Stimulated activated naive CD8-positive, alpha-beta T cell treated with anti-CD3 and anti-CD28 coated beads, Interleukin-15, amount 100 ng/mL, for 72 hours (primary cell): ENCODE measurements at regions not wholly inside any gene's neighbourhood (a gene's known extent, or its start where the extent isn't known, plus 50 kb on each side); places are given as distances from the start of the nearest gene placed in this dataset.
A peak's percentile ranks its signal among the peaks of the same experiment; 100 is the strongest.
"Not testable (repeated sequence)": the region's sequence is repeated elsewhere in the genome, so short reads cannot be mapped to it uniquely, and the experiment has no call there.

ENCODE experiments used
- ATAC-seq: fragments of 150-1000 bp; cut with Tn5 transposase; 2 replicates; pipeline ENCODE4 v1.10.0; 2021; ENCODE audit warnings: mild to moderate bottlenecking, moderate library complexity
- DNase-seq, 2 donors: peaks; one replicate each; pipeline ENCODE4 v3.0.0; 2021 to 2022
- H3K27ac Mint-ChIP-seq, 2 donors: one replicate each; pipeline ENCODE4 v1.8.0; 2022; ENCODE audit warnings: mild to moderate bottlenecking in 2 of 2, mixed read lengths in 2 of 2, moderate library complexity in 2 of 2
- H3K27me3 Mint-ChIP-seq: one replicate; pipeline ENCODE4 v1.8.0; 2022; ENCODE audit warnings: mixed read lengths
- H3K4me1 Mint-ChIP-seq: one replicate; pipeline ENCODE4 v1.8.0; 2022; ENCODE audit warnings: mild to moderate bottlenecking, mixed read lengths
- H3K4me3 Mint-ChIP-seq, 2 donors: one replicate each; pipeline ENCODE4 v1.8.0; 2022; ENCODE audit warnings: mild to moderate bottlenecking in 2 of 2, mixed read lengths in 2 of 2, moderate library complexity in 1 of 2
- H3K9me3 Mint-ChIP-seq, 2 donors: one replicate each; pipeline ENCODE4 v1.8.0; 2022; ENCODE audit warnings: mixed read lengths in 2 of 2

DNA sequence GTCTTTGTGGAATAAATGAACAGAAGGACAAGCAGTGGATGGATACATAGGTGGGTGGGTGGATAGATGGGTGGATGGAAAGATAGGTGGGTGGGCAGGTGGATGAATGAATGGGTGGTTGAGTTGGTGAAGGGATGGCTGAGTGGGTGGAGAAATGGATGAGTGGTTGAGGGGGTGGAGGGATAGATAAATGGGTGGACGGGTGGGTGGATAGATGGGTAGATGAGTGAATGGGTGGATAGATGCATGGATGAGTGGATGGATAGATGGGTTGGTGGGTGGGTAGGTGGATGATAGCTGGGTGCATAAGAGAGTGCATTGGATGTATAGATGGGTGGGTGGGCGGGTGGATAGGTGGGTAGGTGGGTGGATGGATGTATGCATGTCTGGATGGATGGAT lies 63.5 kb downstream of the UNC93B1 start:
- not testable (repeated sequence) for H3K9me3 Mint-ChIP-seq, H3K27ac Mint-ChIP-seq, H3K4me1 Mint-ChIP-seq, ATAC-seq, H3K27me3 Mint-ChIP-seq, DNase-seq, H3K4me3 Mint-ChIP-seq

DNA sequence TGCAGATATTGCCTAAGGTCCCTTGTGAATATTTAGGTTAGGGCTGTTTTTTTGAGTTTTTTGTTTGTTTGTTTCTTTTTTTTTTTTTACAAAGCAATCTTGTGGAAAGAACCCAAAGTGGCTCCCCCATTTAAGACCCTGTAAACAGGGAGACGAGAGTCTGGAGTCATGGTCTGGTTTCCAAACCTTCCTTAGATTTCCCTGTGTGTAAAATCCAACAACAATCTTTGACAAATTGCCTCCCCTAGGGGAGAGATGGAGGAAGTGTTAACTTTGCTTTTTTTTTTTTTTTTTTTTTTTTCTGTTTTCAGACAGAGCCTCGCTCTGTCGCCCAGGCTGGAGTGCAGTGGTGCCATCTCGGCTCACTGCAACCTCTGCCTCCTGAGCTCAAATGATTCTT lies 64.9 kb downstream of the UNC93B1 start:
- not testable (repeated sequence) for H3K27ac Mint-ChIP-seq, H3K4me1 Mint-ChIP-seq, H3K9me3 Mint-ChIP-seq, ATAC-seq, DNase-seq, H3K4me3 Mint-ChIP-seq, H3K27me3 Mint-ChIP-seq

DNA sequence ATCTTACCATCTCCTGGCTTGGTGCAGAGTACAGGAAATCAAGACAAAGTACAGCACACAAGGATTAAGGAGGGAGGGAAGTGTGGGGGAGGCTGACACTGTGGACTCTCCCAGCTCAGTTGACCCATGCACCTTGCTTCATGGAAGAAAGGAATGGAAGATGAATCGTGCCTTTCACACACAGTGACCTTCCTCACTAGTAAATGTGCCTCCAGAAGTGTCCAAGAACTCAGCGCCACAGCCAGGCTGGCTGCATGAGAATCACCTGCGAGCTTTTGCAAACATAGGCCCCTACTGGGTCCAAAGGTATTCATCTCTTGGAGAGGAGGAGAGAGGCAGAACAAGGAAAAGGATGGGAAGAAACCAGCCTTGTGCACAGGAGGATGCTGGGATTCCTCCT lies 65.5 kb downstream of the UNC93B1 start:
- H3K9me3 Mint-ChIP-seq, H3K4me3 Mint-ChIP-seq, DNase-seq, H3K27me3 Mint-ChIP-seq, H3K4me1 Mint-ChIP-seq, ATAC-seq: not testable (repeated sequence)
- peak overlapping the region in 1 of 2 donors; percentile 60 for H3K27ac Mint-ChIP-seq

DNA sequence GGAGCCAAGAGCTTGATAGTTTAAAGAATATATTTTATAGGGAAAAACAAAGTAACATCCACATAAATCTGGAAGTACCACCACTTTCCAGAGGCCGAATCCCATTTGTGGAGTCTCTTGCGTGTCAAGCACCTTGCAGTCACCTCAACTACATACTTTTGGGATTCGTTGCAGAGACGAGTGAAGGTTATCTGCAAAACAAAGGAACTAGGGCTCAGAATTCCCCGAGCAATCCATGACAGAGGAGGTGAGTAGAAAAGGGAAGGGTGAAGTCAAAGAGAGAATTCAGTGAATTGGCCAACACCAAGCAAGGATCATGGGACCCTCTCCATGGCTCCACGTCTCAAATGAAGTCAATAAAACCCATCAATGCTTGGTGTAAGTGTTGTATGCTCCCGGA lies 80.3 kb downstream of the UNC93B1 start:
- not testable (repeated sequence) for H3K27me3 Mint-ChIP-seq, H3K9me3 Mint-ChIP-seq, H3K27ac Mint-ChIP-seq, DNase-seq, ATAC-seq, H3K4me3 Mint-ChIP-seq
- H3K4me1 Mint-ChIP-seq = peaks cover 21% of the 10 kb centered on the region

DNA sequence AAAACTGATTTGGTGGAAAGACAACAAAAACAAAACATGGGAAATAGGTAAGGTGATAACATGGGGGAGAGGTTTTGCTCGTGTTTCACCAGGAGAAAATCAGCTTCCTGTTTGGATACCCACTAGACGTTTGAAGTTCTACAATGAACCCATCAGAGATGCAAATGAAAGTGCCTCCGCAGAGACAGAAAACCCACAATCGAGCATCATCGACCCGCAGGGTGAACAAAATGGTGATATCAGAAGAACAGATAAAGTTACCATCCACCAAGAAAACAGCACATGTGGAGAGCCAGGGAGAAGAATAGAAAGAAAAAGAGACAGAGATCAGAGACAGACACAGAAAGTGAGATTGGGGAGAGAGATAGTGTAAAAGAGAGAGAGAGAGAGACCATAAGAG lies 83.4 kb downstream of the UNC93B1 start:
- Mint-ChIP-seq H3K4me3 (peak overlapping the region; percentile 78 to 81), H3K27ac (peak overlapping the region; percentile 93 to 94), H3K4me1 (peaks cover 16% of the 10 kb centered on the region)
- H3K9me3 Mint-ChIP-seq, H3K27me3 Mint-ChIP-seq, ATAC-seq: not testable (repeated sequence)
- peak; percentile 13 to 38 for DNase-seq

DNA sequence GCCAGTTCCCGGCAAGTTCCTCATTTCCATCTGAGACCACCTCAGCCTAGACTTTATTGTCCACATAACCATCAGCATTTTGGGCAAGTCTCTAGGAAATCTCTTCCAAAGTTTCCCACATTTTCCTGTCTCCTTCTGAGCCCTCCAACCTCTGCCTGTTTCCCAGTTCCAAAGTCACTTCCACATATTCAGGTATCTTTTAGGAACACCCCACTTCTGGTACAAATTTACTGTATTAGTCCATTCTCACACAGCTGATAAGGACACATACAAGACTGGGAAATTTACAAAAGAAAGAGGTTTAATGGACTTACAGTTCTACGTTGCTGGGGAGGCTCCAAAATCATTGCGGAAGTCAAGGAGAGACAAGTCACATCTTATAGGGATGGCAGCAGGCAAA lies 91.7 kb downstream of the UNC93B1 start:
- H3K4me1 Mint-ChIP-seq, DNase-seq, ATAC-seq, H3K4me3 Mint-ChIP-seq, H3K27me3 Mint-ChIP-seq, H3K27ac Mint-ChIP-seq: not testable (repeated sequence)
- peaks cover 11 to 20% of the 10 kb centered on the region in 2 donors for H3K9me3 Mint-ChIP-seq

DNA sequence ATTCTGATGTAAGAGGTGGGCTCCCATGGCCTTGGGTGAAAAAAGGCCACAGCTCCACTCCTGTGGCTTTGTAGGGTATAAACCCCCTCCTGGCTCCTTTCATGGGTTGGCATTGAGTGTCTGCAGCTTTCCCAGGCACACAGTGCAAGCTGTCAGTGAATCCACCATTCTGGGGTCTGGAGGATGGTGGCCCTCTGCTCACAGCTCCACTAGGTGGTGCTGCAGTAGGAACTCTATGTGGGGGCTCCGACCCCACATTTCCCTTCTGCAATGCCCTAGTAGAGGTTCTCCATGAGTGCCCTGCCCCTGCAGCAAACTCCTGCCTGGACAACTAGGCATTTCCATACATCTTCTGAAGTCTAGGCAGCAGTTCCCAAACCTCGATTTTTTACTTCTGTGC lies 92.7 kb downstream of the UNC93B1 start:
- peaks cover 11 to 20% of the 10 kb centered on the region in 2 donors for H3K9me3 Mint-ChIP-seq
- not testable (repeated sequence) for H3K4me3 Mint-ChIP-seq, H3K27ac Mint-ChIP-seq, DNase-seq, ATAC-seq, H3K4me1 Mint-ChIP-seq, H3K27me3 Mint-ChIP-seq

DNA sequence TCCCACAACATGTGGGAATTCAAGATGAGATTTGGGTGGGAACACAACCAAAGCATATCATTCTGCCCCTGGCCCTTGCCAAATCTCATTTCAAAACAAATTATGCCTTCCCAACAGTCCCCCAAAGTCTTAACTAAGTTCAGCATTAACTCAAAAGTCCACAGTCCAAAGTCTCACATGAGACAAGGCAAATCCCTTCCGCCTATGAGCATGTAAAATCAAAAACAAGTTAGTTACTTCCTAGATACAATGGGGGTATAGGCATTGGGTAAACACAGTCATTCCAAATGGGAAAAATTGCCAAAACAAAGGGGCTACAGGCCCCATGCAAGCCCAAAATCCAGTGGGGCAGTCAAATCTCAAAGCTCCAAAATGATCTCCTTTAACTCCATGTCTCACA lies 93.1 kb downstream of the UNC93B1 start:
- not testable (repeated sequence) for ATAC-seq, H3K4me3 Mint-ChIP-seq, H3K27ac Mint-ChIP-seq, H3K4me1 Mint-ChIP-seq, DNase-seq, H3K27me3 Mint-ChIP-seq
- H3K9me3 Mint-ChIP-seq = peaks cover 11 to 20% of the 10 kb centered on the region in 2 donors

DNA sequence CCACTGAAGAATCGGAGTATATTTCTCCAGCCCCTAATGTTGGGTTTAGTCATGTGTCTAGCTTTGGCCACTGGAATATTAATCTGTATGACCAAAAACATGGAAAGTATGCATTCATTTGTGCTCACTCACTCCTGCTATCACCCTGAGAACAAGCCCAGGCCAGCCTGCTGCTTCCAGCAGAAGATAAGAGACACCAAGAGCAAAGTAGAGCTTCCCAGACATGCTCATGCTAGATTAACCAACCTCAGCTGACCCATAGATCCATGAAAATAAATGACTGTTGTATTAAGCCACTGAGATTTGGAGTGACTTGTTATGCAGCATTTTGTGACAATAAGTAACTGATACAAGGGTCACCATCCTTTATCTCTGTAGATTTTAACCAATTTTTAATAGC lies 96.9 kb downstream of the UNC93B1 start:
- not testable (repeated sequence) for H3K9me3 Mint-ChIP-seq, H3K4me3 Mint-ChIP-seq, DNase-seq, H3K27ac Mint-ChIP-seq, ATAC-seq, H3K4me1 Mint-ChIP-seq, H3K27me3 Mint-ChIP-seq

DNA sequence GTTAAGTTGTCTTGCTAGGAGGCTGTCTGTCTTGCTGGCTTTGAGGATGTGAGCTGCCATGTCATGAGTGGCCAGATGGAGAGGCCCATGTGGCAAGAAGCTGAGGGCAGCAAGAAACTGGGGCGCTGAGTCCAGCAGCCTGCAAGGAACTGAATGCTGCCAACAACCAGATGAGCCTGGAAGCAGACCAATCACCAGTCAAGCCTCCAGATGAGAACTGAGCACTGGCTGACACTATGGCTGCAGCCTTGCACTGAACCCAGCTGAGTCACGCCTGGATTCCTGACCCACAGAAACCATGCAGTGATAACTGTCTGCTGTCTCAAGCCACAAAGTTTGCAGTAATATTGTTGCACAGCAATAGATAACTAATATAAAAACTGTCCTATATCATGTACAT lies 104.4 kb downstream of the UNC93B1 start:
- DNase-seq, H3K4me3 Mint-ChIP-seq, H3K4me1 Mint-ChIP-seq, H3K9me3 Mint-ChIP-seq, ATAC-seq, H3K27me3 Mint-ChIP-seq, H3K27ac Mint-ChIP-seq: not testable (repeated sequence)

DNA sequence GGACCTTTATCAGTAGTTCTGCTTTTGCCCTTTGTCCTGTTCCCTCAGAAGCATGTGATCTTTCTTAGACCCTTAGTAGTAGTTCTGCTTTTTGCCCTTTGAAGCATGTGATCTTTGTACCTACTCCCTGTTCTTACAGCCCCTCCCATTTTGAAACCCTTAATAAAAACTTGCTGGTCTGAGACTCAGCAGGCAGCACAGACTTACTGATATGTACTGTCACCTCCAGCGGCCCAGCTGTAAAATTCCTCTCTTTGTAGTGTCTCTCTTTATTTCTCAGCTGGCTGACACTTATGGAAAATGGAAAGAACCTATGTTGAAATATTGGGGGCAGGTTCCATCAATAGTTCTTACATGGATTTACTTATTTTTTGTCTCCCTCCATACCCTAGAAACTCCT lies 110.4 kb downstream of the UNC93B1 start:
- not testable (repeated sequence) for H3K4me3 Mint-ChIP-seq, H3K27me3 Mint-ChIP-seq, ATAC-seq

GRCh38 chr11:67889646-67890045 lies 114.3 kb downstream of the UNC93B1 start:
- H3K4me3 Mint-ChIP-seq, H3K27ac Mint-ChIP-seq, ATAC-seq, H3K4me1 Mint-ChIP-seq, DNase-seq: not testable (repeated sequence)
- peaks cover 0 to 17% of the 10 kb centered on the region in 2 donors for H3K9me3 Mint-ChIP-seq
- H3K27me3 Mint-ChIP-seq = peaks cover 16% of the 10 kb centered on the region

More for the DNA sequence above, 110.4 kb downstream of the UNC93B1 start:
- H3K27ac Mint-ChIP-seq, H3K4me1 Mint-ChIP-seq, DNase-seq: not testable (repeated sequence)
- H3K9me3 Mint-ChIP-seq = peaks cover 0 to 17% of the 10 kb centered on the region in 2 donors

DNA sequence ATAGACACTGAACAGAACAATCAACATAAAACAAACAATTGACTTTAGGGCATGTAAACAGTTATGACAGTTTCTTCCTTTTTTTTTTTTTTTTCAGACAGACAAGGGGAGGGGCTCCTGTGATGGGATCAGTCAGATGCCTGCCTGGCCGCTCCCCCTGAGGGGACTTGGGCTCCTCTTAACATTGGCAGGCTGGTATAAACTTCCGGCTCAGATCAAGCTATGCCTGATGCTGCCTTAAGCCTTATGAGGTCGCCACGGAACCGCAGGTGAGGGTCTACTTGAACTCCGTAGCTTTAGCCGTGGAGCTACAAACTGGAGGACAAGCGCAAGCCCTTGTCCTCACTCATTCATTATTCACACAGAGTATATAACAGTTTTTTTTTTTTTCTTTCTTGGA lies 115.8 kb downstream of the UNC93B1 start:
- not testable (repeated sequence) for ATAC-seq, H3K4me3 Mint-ChIP-seq, DNase-seq, H3K9me3 Mint-ChIP-seq, H3K27ac Mint-ChIP-seq
- peaks cover 12% of the 10 kb centered on the region for H3K4me1 Mint-ChIP-seq
- peaks cover 16% of the 10 kb centered on the region for H3K27me3 Mint-ChIP-seq

GRCh38 chr11:67886672-67887071 lies 117.2 kb downstream of the UNC93B1 start:
- H3K4me3 Mint-ChIP-seq = not testable (repeated sequence)

DNA sequence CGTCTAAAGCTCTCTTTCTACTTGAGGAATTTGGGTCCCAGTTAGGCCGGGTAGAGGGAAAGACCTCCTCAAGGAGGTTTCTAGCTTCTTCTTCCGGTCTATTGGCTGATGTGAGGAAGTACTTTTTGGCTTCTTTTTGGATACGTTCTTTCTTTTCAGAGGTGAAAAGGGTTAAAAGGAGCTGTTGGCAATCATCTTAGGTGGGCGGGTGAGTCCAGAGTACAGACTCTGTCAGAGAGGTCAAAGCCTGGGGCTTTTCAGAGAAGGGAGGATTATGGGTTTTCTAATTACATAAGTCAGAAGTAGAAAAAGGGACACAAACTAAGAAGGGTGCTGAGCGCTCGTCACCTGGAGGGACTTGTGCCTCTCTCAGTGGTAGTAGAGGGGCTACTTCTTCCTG lies 117.7 kb downstream of the UNC93B1 start:
- not testable (repeated sequence) for H3K9me3 Mint-ChIP-seq, ATAC-seq, H3K27ac Mint-ChIP-seq, DNase-seq, H3K4me3 Mint-ChIP-seq
- Mint-ChIP-seq H3K4me1 (peaks cover 12% of the 10 kb centered on the region), H3K27me3 (peaks cover 16% of the 10 kb centered on the region)

More at GRCh38 chr11:67886672-67887071, 117.2 kb downstream of the UNC93B1 start:
- Mint-ChIP-seq H3K4me1 (peaks cover 12% of the 10 kb centered on the region), H3K27me3 (peaks cover 16% of the 10 kb centered on the region)
- not testable (repeated sequence) for H3K27ac Mint-ChIP-seq, H3K9me3 Mint-ChIP-seq, ATAC-seq, DNase-seq

DNA sequence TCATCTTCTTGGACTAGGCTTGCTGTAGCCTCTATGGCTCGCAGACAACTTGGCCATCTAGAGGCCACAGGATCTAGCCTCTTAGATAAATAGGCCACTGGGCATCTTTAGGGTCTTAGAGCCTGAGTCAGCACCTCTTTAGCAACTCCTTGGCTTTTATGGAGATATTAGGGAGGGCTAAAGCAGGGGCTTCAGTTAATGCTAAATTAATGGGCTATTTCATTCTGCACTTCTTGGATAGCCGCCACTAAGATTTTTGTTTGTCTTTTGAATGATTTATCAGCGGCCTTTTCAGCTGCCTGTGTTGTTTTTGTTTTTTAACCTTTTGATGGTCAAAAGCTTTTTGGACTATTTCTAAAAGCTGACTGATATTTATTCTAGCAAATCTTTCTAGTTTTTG lies 118.3 kb downstream of the UNC93B1 start:
- not testable (repeated sequence) for H3K9me3 Mint-ChIP-seq, H3K27ac Mint-ChIP-seq, DNase-seq, H3K4me3 Mint-ChIP-seq, ATAC-seq
- Mint-ChIP-seq H3K4me1 (peaks cover 12% of the 10 kb centered on the region), H3K27me3 (peaks cover 16% of the 10 kb centered on the region)
